Tibial artery (tissue), 4 donors: ENCODE measurements at regions not wholly inside any gene's neighbourhood (a gene's known extent, or its start where the extent isn't known, plus 50 kb on each side); places are given as distances from the start of the nearest gene placed in this dataset.

Experiments
- DNase-seq, 2 donors: peaks; one replicate each; pipeline ENCODE4 v3.0.0-alpha.2; 2019
- H3K27ac ChIP-seq, 2 donors: fragments of 200-600 bp; sonication (generic) in 1 of 2; 1 replicate in 1 of 2; 2 replicates in 1 of 2; pipeline ENCODE4 v1.5.1; 2018 to 2019; ENCODE audit warnings: mild to moderate bottlenecking in 1 of 2
- H3K27me3 ChIP-seq, 2 donors: fragments of 200-600 bp; sonication (generic) in 1 of 2; one replicate each; pipeline versions ENCODE4 v1.5.1 to v1.6.0; 2016 to 2019
- H3K36me3 ChIP-seq, 3 donors: fragments of 200-600 bp; sonication (generic) in 2 of 3; one replicate each; pipeline ENCODE4 v1.5.1; 2016 to 2019; ENCODE audit warnings: mild to moderate bottlenecking in 2 of 3
- H3K4me1 ChIP-seq, 4 donors: fragments of 200-600 bp; sonication (generic) in 2 of 4; 1 replicate in 3 of 4; 2 replicates in 1 of 4; pipeline ENCODE4 v1.5.1; 2016 to 2019
- H3K4me3 ChIP-seq, 2 donors: fragments of 200-600 bp; sonication (generic) in 1 of 2; 1 replicate in 1 of 2; 2 replicates in 1 of 2; pipeline ENCODE4 v1.5.1; 2018 to 2019; ENCODE audit warnings: mild to moderate bottlenecking in 2 of 2
- H3K9me3 ChIP-seq, 3 donors: fragments of 200-600 bp; sonication (generic) in 1 of 3; one replicate each; pipeline ENCODE4 v1.5.1; 2016 to 2019
- intact Hi-C: fragments of 100-400 bp; cut with DNase I; formaldehyde crosslinking; loops from one replicate; pipeline ENCODE4 v1.15.0; 2023; ENCODE audit warnings: low total_unique reads
- TF ChIP-seq, protein P1 (sequence below), 2 experiments: fragments of 200-600 bp in 1 of 2; fragments of 450-650 bp in 1 of 2; IDR thresholded peaks; one replicate each; pipeline ENCODE4 v1.5.1; 2017 to 2019; ENCODE audit warnings: antibody characterized with exemption in 2 of 2, mild to moderate bottlenecking in 1 of 2, moderate library complexity in 1 of 2

DNA sequence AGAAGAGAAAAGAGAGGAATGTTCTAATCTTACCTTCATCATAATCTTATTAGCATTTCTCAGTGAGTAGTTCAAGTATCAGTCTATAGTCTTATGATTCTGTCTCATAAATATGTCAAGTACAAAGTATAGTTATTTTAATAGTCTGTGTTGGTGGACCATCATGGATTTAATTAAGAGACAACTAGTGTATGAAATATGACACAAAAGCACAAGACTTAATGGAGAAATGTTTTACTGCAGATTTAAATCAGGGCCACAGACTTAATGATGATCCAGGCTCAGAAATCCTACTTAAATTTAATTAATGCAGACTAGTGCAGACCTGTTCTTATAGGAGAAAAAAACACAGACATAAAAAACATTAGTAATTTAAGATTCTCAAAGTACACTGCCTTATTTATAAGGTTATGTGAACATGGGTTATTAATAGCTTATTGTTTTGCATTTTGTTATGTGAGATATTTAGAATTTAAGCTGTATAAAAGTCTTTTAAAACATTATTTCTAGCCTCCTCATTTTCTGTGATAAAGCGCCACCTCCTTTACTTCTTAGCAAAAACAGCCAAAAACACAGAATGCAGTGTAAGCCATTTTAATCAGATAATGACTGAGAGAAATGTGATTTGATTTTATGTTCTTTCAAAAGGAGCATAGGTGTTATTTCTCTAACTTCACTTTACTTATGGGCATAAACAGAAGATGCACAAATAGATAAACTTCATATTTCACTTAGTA is 255.0 kb upstream of the SNX7 start:
- intact Hi-C loops = no loop called here
- no peak overlapping the region for H3K27ac ChIP-seq
- no peak for DNase-seq

DNA sequence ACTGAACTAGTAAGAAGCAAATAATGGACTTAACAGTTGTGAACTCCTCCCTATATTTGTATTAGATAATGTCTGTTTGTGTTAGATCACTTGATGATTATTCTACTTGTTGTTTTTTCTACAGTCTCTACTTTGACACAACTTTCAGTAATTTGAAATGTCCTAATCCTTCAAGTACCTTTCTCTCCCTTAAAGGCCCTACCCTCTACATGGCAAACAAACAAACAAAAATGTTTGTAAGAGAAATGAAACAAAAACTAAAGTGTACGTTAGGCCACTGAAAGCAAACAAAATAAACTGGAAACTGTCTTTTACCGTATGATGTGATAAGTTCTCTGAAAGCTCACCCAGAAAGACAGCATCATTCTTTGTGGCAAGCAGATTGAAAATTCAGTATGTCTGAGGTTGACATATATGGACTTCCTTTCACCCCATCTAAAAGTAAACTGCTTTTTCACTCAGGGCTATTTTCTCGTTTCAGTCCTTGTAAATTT is 255.9 kb upstream of the SNX7 start:
- H3K36me3 ChIP-seq = no peaks in the 10 kb centered on the region
- no peaks in the 10 kb centered on the region for H3K27me3 ChIP-seq
- H3K4me1 ChIP-seq = no peaks in the 10 kb centered on the region
- no peak overlapping the region for H3K27ac ChIP-seq
- TF ChIP-seq, protein P1, sequence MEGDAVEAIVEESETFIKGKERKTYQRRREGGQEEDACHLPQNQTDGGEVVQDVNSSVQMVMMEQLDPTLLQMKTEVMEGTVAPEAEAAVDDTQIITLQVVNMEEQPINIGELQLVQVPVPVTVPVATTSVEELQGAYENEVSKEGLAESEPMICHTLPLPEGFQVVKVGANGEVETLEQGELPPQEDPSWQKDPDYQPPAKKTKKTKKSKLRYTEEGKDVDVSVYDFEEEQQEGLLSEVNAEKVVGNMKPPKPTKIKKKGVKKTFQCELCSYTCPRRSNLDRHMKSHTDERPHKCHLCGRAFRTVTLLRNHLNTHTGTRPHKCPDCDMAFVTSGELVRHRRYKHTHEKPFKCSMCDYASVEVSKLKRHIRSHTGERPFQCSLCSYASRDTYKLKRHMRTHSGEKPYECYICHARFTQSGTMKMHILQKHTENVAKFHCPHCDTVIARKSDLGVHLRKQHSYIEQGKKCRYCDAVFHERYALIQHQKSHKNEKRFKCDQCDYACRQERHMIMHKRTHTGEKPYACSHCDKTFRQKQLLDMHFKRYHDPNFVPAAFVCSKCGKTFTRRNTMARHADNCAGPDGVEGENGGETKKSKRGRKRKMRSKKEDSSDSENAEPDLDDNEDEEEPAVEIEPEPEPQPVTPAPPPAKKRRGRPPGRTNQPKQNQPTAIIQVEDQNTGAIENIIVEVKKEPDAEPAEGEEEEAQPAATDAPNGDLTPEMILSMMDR (IDR thresholded peaks at IDR 0.05) = no peak
- intact Hi-C loops = no loop called here
- H3K9me3 ChIP-seq = no peaks in the 10 kb centered on the region
- no peak for DNase-seq
- no peak overlapping the region for H3K4me3 ChIP-seq

More for the DNA sequence above, 255.0 kb upstream of the SNX7 start:
- H3K9me3 ChIP-seq = no peaks in the 10 kb centered on the region
- TF ChIP-seq, protein P1 (IDR thresholded peaks at IDR 0.05) = no peak
- H3K4me3 ChIP-seq = no peak overlapping the region
- no peaks in the 10 kb centered on the region for H3K27me3 ChIP-seq
- H3K4me1 ChIP-seq = no peaks in the 10 kb centered on the region
- no peaks in the 10 kb centered on the region for H3K36me3 ChIP-seq

DNA sequence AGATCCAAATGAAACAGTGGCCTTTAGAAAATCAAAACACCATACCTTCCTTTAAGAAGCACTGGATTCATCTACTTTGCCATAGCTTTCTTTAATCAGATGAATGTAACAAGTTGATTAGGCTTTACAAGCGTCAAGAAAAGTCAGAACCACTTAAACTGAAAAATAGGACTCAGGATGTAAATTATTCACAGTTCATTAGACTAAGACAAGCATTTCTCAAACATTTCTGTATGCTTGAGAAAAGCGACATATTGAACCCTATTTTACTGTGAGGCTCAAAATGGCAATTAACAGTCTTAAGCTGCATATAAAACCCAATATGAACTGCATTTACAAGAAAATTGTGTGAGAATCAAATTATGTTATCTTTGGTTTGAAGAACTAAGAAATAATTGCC is 256.7 kb upstream of the SNX7 start:
- Histone ChIP-seq H3K27me3 (no peaks in the 10 kb centered on the region), H3K9me3 (no peaks in the 10 kb centered on the region), H3K4me1 (no peaks in the 10 kb centered on the region), H3K4me3 (no peak overlapping the region), H3K36me3 (no peaks in the 10 kb centered on the region), H3K27ac (no peak overlapping the region)
- intact Hi-C loops = no loop called here
- no peak for DNase-seq
- TF ChIP-seq, protein P1 (IDR thresholded peaks at IDR 0.05) = no peak

DNA sequence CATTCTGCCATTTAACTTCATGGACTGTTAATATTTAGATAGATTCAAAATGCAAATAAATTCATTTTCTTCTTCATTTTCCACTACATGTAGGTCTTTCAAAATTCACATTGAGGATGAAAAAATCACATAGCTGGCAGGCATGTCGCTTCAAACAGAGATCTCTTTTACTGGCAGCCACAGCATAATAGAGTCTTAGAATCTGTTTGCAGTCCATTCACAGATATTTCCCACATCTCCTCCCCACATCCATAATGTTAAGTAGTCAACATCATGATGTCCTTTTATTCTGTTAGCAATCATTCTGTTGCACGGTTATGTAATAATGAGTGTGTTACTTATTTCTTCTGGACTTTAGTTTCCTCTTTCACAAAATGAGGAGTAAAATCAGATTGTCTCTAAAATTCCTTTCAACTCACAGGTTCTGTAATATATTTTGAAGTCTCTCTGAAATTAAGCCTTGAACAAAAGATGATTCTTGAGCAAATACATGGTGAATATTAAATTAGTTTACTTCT is 257.5 kb upstream of the SNX7 start:
- Histone ChIP-seq H3K4me1 (no peaks in the 10 kb centered on the region), H3K27me3 (no peaks in the 10 kb centered on the region), H3K27ac (no peak overlapping the region), H3K36me3 (no peaks in the 10 kb centered on the region), H3K4me3 (no peak overlapping the region), H3K9me3 (no peaks in the 10 kb centered on the region)
- intact Hi-C loops = no loop called here
- TF ChIP-seq, protein P1 (IDR thresholded peaks at IDR 0.05) = no peak
- DNase-seq = no peak

DNA sequence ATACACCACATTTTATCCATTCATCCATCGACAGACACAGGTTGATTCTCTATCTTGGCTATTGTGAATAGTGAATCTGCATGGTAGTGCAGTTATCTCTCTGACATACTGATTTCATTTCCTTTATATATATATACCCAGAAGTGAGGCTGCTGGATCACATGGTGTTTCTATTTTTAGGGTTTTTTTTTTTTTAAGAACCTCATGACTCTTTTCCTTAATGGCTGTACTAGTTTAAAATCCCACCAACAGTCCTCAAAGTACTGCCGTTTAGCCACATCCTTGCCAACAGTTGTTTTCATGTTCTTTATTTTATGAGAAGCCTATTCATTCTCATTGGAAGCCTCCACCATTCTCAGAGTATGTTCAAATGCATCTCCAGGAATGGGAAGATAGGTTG is 258.7 kb upstream of the SNX7 start:
- Histone ChIP-seq H3K9me3 (no peaks in the 10 kb centered on the region), H3K27ac (no peak overlapping the region), H3K4me3 (no peak overlapping the region), H3K36me3 (no peaks in the 10 kb centered on the region), H3K4me1 (no peaks in the 10 kb centered on the region), H3K27me3 (no peaks in the 10 kb centered on the region)
- TF ChIP-seq, protein P1 (IDR thresholded peaks at IDR 0.05) = no peak
- intact Hi-C loops = no loop called here
- no peak for DNase-seq
